BJ (cell line): ENCODE measurements at regions not wholly inside any gene's neighbourhood (a gene's known extent, or its start where the extent isn't known, plus 50 kb on each side); places are given as distances from the start of the nearest gene placed in this dataset.

Experiments used
- CTCF ChIA-PET: fragments of 350-600 bp; formaldehyde crosslinking; extraction: SDS; loops from one replicate; lab custom pipeline; 2021; ENCODE audit warnings: antibody characterized with exemption, inconsistent platforms; lab: Yijun Ruan, JAX
- POLR2A ChIA-PET: fragments of 300-600 bp; sonication (Branson Sonifier 250); formaldehyde crosslinking; extraction: SDS; loops from one replicate; lab custom pipeline; 2021; ENCODE audit warnings: antibody characterized with exemption; lab: Charles Lee
- DNase-seq: peaks from one replicate; pipeline ENCODE4 v3.0.0-alpha.2; 2011; ENCODE audit warnings: low read depth
- H3K27me3 ChIP-seq: 2 replicates; pipeline ENCODE4 v1.6.0; 2011; ENCODE audit warnings: low read length; ENCODE audit not compliant: control insufficient read depth, insufficient read depth
- H3K36me3 ChIP-seq: 2 replicates; pipeline ENCODE4 v1.5.1; 2011; ENCODE audit warnings: low read length; ENCODE audit not compliant: control insufficient read depth, insufficient read depth
- H3K4me3 ChIP-seq: 2 replicates; pipeline ENCODE4 v1.5.1; 2011; ENCODE audit warnings: low read depth, mild to moderate bottlenecking, control low read depth, low read length
- TF ChIP-seq, protein P1 (sequence below): IDR thresholded peaks from 2 replicates; pipeline ENCODE4 v1.5.1; 2011; ENCODE audit warnings: low read depth, mild to moderate bottlenecking, control low read depth, inconsistent platforms, low read length, moderate library complexity; ENCODE audit not compliant: insufficient read depth

DNA sequence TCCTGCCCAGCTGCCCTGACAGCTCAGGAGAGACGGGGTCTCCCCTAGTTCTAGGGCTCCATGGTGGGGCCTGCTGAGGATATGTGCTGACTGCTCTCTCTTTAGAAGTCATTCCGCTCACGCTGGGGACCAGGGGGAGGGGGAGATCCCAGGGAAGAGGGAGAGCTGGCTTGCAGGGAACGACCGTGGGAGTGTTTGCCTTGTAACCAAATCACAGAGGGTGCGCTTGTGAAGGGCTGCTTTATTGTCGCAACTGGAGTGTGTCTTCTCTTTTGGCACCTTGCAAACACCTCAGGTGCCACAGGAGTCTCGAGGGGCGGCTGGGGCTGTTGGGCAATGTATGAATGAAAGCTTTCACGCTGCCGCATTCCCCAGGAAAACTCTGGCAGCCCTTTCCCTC, 531.3 kb upstream of the MKI67 start:
- Histone ChIP-seq H3K27me3 (no peaks in the 10 kb centered on the region), H3K4me3 (no peak overlapping the region), H3K36me3 (no peaks in the 10 kb centered on the region)
- POLR2A ChIA-PET = no interaction called here
- no peak for DNase-seq
- TF ChIP-seq, protein P1, sequence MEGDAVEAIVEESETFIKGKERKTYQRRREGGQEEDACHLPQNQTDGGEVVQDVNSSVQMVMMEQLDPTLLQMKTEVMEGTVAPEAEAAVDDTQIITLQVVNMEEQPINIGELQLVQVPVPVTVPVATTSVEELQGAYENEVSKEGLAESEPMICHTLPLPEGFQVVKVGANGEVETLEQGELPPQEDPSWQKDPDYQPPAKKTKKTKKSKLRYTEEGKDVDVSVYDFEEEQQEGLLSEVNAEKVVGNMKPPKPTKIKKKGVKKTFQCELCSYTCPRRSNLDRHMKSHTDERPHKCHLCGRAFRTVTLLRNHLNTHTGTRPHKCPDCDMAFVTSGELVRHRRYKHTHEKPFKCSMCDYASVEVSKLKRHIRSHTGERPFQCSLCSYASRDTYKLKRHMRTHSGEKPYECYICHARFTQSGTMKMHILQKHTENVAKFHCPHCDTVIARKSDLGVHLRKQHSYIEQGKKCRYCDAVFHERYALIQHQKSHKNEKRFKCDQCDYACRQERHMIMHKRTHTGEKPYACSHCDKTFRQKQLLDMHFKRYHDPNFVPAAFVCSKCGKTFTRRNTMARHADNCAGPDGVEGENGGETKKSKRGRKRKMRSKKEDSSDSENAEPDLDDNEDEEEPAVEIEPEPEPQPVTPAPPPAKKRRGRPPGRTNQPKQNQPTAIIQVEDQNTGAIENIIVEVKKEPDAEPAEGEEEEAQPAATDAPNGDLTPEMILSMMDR = no peak
- CTCF ChIA-PET = no interaction called here

DNA sequence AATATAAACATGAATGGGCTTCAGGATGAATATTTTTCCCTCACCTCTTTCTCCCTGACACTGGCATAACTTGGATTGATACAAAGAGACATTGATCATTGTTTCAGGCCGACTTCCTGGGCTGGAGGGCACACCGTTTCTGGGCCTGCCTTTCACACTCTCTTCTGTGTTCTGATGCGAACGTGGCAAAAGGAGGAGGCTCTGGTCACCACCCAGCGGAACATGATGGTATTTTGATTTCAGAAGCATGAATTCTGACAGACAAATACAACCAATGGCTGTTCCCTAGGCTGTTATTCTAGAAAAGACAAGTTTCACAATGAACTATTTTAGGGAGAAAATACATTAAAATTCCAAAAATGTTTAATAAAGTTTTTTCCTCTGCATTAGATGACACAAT, 534.5 kb upstream of the MKI67 start:
- Histone ChIP-seq H3K27me3 (no peaks in the 10 kb centered on the region), H3K36me3 (no peaks in the 10 kb centered on the region), H3K4me3 (no peak overlapping the region)
- DNase-seq = no peak
- CTCF ChIA-PET = no interaction called here
- TF ChIP-seq, protein P1 = no peak
- POLR2A ChIA-PET = no interaction called here

DNA sequence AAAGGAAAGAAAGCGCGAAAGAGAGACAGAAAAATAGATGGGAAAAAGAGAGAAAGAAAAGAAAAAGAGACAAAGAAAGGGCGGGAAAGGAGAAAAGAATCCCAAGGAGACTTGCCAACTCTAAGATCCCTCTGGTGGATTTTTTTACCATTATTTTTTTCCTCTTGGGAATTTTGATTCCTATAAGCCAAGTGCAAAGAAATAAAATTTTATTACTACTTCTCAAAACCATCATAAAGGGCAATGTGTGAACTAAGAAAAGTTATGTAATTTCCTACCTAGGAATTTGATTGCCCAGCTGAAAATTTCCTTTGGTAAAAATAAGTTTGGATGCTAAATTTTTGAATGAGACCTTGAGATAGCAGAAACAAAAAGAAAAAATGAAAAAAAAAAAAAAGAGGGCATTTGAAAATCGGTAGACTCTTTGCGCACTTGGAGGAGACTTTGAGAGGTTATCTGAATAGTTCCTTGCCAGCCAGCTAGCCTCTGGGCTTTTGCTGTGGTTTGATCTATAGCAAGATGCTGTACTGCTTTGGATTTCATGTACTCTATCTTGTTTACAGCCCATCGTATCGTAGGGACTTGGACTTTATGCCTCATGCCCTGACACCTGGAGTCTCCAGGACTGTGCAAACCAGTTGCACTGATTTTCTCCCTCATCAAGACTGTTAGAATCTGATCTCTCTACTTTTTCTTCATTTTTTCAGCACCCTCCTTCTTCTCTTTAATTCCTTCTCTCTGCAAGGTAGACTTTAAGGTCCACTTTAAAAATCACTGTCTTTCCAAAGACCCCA, 535.4 kb upstream of the MKI67 start:
- Histone ChIP-seq H3K4me3 (no peak overlapping the region), H3K27me3 (no peaks in the 10 kb centered on the region), H3K36me3 (no peaks in the 10 kb centered on the region)
- CTCF ChIA-PET = no interaction called here
- DNase-seq = no peak
- POLR2A ChIA-PET = no interaction called here
- TF ChIP-seq, protein P1 = no peak

DNA sequence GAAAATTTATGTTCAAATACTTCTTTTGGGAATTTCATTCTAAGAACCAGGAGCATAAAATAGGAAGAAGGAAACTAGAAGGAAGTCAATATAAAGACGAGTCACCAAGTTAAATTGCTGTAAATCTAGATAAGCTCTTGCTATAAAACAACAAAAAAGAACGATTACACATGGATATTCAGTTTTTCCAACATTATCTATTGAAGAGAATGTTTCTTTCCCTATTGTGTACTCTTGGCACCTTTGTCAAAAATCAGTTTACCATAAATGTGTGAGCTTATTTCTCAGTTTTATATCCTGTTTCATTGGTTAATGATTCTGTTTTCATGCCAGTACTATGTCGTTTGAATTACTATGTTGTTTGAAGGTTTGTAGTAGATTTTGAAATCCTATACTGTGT, 536.3 kb upstream of the MKI67 start:
- no peaks in the 10 kb centered on the region for H3K36me3 ChIP-seq
- no peak overlapping the region for H3K4me3 ChIP-seq
- DNase-seq = no peak
- TF ChIP-seq, protein P1 = no peak
- POLR2A ChIA-PET = no interaction called here
- no peaks in the 10 kb centered on the region for H3K27me3 ChIP-seq
- CTCF ChIA-PET = no interaction called here

DNA sequence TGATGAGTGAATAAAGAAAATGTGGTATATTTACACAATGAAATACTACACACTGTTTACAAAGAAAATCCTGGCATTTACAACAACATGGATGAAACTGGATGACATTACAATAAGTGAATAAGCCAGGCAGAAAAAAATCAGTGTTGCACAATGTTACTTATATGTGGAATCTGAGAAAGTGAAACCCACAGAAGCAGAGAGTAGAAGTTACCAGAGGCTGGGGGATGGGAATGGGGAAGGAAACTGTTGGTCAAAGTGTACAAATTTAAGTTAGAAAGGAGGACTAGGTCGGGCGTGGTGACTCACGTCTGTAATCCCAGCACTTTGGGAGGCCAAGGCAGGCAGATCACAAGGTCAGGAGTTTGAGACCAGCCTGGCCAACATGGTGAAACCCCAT, 538.5 kb upstream of the MKI67 start:
- H3K36me3 ChIP-seq = no peaks in the 10 kb centered on the region
- TF ChIP-seq, protein P1 = no peak
- H3K4me3 ChIP-seq = no peak overlapping the region
- no peaks in the 10 kb centered on the region for H3K27me3 ChIP-seq
- CTCF ChIA-PET = no interaction called here
- POLR2A ChIA-PET = no interaction called here
- no peak for DNase-seq
